ENCODE measurements at regions not wholly inside any gene's neighbourhood (a gene's known extent, or its start where the extent isn't known, plus 50 kb on each side); places are given as distances from the start of the nearest gene placed in this dataset.

DNA sequence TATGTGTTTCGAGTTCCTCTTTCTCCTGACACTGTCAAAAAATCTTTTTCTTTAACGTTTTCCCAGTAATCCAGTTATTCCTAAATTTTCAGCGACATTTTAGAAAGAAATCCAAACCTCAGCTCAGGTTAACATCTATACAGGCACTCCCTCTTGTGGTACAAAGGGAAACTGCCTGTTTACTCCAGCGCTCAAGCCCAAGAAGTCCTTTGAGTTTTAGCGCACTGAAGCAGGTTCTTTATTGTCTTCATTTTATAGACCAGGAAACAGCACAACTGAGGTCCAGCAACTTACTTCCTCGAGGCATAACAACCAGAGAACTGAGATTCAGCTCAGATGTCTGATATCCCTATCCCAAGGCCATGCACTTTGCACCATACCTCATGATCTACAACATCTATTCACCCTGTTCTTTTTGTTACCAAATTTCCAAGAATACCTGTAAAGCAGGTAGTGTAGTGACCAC is 287.2 kb upstream of the MKLN1 start:
- H3K27ac ChIP-seq (ENCODE audit: low read depth, low read length): peak overlapping the region; percentile 65
- no peaks in the 10 kb centered on the region for H4K20me1 ChIP-seq (ENCODE audit: insufficient read depth)
- peak overlapping the region; percentile 7 for H3K4me2 ChIP-seq (ENCODE audit: low read length)
- ATAC-seq (peak; percentile 79), DNase-seq (ENCODE audit: low read depth, low spot score) (peak; percentile 73)
- H3K4me1 ChIP-seq (ENCODE audit: control insufficient read depth in 1 of 2, insufficient read depth in 2 of 2, low read length in 2 of 2): peaks cover 56 to 63% of the 10 kb centered on the region in 2 experiments
- no peak overlapping the region for H3K4me3 ChIP-seq (replicated peaks in 1 of 2; ENCODE audit: low read depth in 1 of 2, low read length in 2 of 2)
- peak overlapping the region; percentile 43 for H3K9ac ChIP-seq (ENCODE audit: low read length)
- peaks cover 0 to 2% of the 10 kb centered on the region in 2 experiments; a peak in 1 of 4 replicates for H3K36me3 ChIP-seq (ENCODE audit: control insufficient read depth in 1 of 2, insufficient read depth in 2 of 2, low read length in 2 of 2)
- CTCF ChIA-PET: interaction anchor here (0.7 to 3.0 kb wide), 14 partner anchors 12 to 925 kb away, joined by 3 to 26 read pairs (median 4); no protein-coding TSS in a partner anchor
- RAD21 ChIA-PET (ENCODE audit: low non-redundant PET in 1 of 2, low total read pairs in 2 of 2, uncharacterized antibody in 2 of 2, unreplicated experiment in 2 of 2): interaction anchor here (0.8 to 1.4 kb wide), 3 partner anchors 58 to 166 kb away, joined by 3 read pairs; no protein-coding TSS in a partner anchor
- peaks cover 49% of the 10 kb centered on the region for H3K79me2 ChIP-seq (ENCODE audit: insufficient read depth, low read length)
- TF ChIP-seq, protein P1, sequence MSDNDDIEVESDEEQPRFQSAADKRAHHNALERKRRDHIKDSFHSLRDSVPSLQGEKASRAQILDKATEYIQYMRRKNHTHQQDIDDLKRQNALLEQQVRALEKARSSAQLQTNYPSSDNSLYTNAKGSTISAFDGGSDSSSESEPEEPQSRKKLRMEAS (IDR thresholded peaks at IDR 0.05): no peak
- TF ChIP-seq CBX3 (IDR thresholded peaks at IDR 0.05; ENCODE audit: low read depth) (no peak), POLR2AphosphoS5 (IDR thresholded peaks at IDR 0.05; ENCODE audit: low read depth, low read length) (no peak), RAD21 (IDR thresholded peaks at IDR 0.05; ENCODE audit: low read depth) (peak; percentile 99), EZH2 (IDR thresholded peaks at IDR 0.05) (no peak), SRF (IDR thresholded peaks at IDR 0.05; ENCODE audit: low read depth) (no peak), CTCF (IDR thresholded peaks at IDR 0.05 in 2 of 3, conservative IDR thresholded peaks at IDR 0.05 in 1 of 3; ENCODE audit: borderline replicate concordance in 1 of 3, insufficient read depth in 1 of 3, low read depth in 2 of 3, low read length in 2 of 3) (peak; percentile 85 to 96 (median 90)), EGR1 (IDR thresholded peaks at IDR 0.05; ENCODE audit: low read depth) (no peak), ZNF274 (IDR thresholded peaks at IDR 0.05; ENCODE audit: low read depth, low read length) (no peak), SIN3A (IDR thresholded peaks at IDR 0.05; ENCODE audit: low read depth) (no peak), EZH2phosphoT487 (IDR thresholded peaks at IDR 0.05; ENCODE audit: borderline replicate concordance) (no peak), SP1 (IDR thresholded peaks at IDR 0.05; ENCODE audit: low read depth) (peak; percentile 33; the same call in 1 of the 2 replicates)
- TF ChIP-seq, protein P2, sequence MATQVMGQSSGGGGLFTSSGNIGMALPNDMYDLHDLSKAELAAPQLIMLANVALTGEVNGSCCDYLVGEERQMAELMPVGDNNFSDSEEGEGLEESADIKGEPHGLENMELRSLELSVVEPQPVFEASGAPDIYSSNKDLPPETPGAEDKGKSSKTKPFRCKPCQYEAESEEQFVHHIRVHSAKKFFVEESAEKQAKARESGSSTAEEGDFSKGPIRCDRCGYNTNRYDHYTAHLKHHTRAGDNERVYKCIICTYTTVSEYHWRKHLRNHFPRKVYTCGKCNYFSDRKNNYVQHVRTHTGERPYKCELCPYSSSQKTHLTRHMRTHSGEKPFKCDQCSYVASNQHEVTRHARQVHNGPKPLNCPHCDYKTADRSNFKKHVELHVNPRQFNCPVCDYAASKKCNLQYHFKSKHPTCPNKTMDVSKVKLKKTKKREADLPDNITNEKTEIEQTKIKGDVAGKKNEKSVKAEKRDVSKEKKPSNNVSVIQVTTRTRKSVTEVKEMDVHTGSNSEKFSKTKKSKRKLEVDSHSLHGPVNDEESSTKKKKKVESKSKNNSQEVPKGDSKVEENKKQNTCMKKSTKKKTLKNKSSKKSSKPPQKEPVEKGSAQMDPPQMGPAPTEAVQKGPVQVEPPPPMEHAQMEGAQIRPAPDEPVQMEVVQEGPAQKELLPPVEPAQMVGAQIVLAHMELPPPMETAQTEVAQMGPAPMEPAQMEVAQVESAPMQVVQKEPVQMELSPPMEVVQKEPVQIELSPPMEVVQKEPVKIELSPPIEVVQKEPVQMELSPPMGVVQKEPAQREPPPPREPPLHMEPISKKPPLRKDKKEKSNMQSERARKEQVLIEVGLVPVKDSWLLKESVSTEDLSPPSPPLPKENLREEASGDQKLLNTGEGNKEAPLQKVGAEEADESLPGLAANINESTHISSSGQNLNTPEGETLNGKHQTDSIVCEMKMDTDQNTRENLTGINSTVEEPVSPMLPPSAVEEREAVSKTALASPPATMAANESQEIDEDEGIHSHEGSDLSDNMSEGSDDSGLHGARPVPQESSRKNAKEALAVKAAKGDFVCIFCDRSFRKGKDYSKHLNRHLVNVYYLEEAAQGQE (IDR thresholded peaks at IDR 0.05; ENCODE audit: low read depth): no peak
- TF ChIP-seq, protein P3, sequence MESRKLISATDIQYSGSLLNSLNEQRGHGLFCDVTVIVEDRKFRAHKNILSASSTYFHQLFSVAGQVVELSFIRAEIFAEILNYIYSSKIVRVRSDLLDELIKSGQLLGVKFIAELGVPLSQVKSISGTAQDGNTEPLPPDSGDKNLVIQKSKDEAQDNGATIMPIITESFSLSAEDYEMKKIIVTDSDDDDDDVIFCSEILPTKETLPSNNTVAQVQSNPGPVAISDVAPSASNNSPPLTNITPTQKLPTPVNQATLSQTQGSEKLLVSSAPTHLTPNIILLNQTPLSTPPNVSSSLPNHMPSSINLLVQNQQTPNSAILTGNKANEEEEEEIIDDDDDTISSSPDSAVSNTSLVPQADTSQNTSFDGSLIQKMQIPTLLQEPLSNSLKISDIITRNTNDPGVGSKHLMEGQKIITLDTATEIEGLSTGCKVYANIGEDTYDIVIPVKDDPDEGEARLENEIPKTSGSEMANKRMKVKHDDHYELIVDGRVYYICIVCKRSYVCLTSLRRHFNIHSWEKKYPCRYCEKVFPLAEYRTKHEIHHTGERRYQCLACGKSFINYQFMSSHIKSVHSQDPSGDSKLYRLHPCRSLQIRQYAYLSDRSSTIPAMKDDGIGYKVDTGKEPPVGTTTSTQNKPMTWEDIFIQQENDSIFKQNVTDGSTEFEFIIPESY (IDR thresholded peaks at IDR 0.05; ENCODE audit: extremely low read depth, insufficient replicate concordance, low read length): no peak
- H3K9me3 ChIP-seq (ENCODE audit: control insufficient read depth in 1 of 2, insufficient read depth in 1 of 2, low read depth in 1 of 2, low read length in 2 of 2): no peaks in the 10 kb centered on the region
- no TSS peak for BruUV-seq (replicated peaks)
- POLR2A ChIA-PET: interaction anchor here (1.2 to 1.5 kb wide), 3 partner anchors 80 to 144 kb away, joined by 4 to 7 read pairs (median 5); no protein-coding TSS in a partner anchor
- no peaks in the 10 kb centered on the region for H3K27me3 ChIP-seq (ENCODE audit: insufficient read depth, low read length)
- H2AFZ ChIP-seq (ENCODE audit: low read depth, low read length, poor library complexity, severe bottlenecking): no peak overlapping the region
- no peaks in the 10 kb centered on the region for H3K9me2 ChIP-seq (ENCODE audit: insufficient read depth)
- intact Hi-C loops (cut with micrococcal nuclease): loop anchor here (1.0 to 2.0 kb wide), 3 partner anchors 58 to 166 kb away; no protein-coding TSS in a partner anchor
